NCI-H460 (cell line): ENCODE measurements at regions not wholly inside any gene's neighbourhood (a gene's known extent, or its start where the extent isn't known, plus 50 kb on each side); places are given as distances from the start of the nearest gene placed in this dataset.

Source experiments
- DNase-seq: peaks from one replicate; pipeline ENCODE4 v3.0.0-alpha.2; 2016; ENCODE audit warnings: low read depth; ENCODE audit errors: extremely low read depth

- DNase-seq, result no peak
Observed at GRCh38 chr9:118276784-118277183, 572.6 kb downstream of the TLR4 start.

GRCh38 chr9:118281772-118282171 lies 577.6 kb downstream of the TLR4 start:
- DNase-seq, result no peak

- DNase-seq, result no peak
Observed at GRCh38 chr9:118283488-118283887, 579.3 kb downstream of the TLR4 start.

GRCh38 chr9:118290116-118290515 lies 585.9 kb downstream of the TLR4 start:
- no peak for DNase-seq

GRCh38 chr9:118295413-118295812 lies 591.2 kb downstream of the TLR4 start:
- DNase-seq, result no peak

GRCh38 chr9:118302721-118303120 lies 598.5 kb downstream of the TLR4 start:
- DNase-seq, result no peak

- no peak for DNase-seq
Observed at GRCh38 chr9:118303216-118303615, 599.0 kb downstream of the TLR4 start.

- DNase-seq, result no peak
Observed at GRCh38 chr9:118305331-118305730, 601.1 kb downstream of the TLR4 start.

GRCh38 chr9:118306801-118307200 lies 602.6 kb downstream of the TLR4 start:
- DNase-seq, result no peak

- no peak for DNase-seq
Observed at GRCh38 chr9:118313965-118314364, 609.8 kb downstream of the TLR4 start.

- DNase-seq, result no peak
Observed at GRCh38 chr9:118316831-118317343, 612.7 kb downstream of the TLR4 start.

- no peak for DNase-seq
Observed at GRCh38 chr9:118318770-118319431, 614.7 kb downstream of the TLR4 start.

- no peak for DNase-seq
Observed at GRCh38 chr9:118321788-118322187, 617.6 kb downstream of the TLR4 start.

GRCh38 chr9:118324706-118325105 lies 620.5 kb downstream of the TLR4 start:
- no peak for DNase-seq

- DNase-seq, result no peak
Observed at GRCh38 chr9:118325757-118326156, 621.6 kb downstream of the TLR4 start.

GRCh38 chr9:118326326-118326725 lies 622.1 kb downstream of the TLR4 start:
- DNase-seq, result no peak

- DNase-seq, result no peak
Observed at GRCh38 chr9:118330191-118330986, 626.2 kb downstream of the TLR4 start.

- DNase-seq, result no peak
Observed at GRCh38 chr9:118331622-118332045, 627.4 kb downstream of the TLR4 start.

GRCh38 chr9:118336250-118336942 lies 632.2 kb downstream of the TLR4 start:
- no peak for DNase-seq

GRCh38 chr9:118336943-118337330 lies 632.7 kb downstream of the TLR4 start:
- no peak for DNase-seq

- DNase-seq, result no peak
Observed at GRCh38 chr9:118360036-118360435, 655.8 kb downstream of the TLR4 start.
